Stomach (tissue), 4 donors: ENCODE measurements at regions not wholly inside any gene's neighbourhood (a gene's known extent, or its start where the extent isn't known, plus 50 kb on each side); places are given as distances from the start of the nearest gene placed in this dataset.

Experiments used
- EP300 ChIP-seq: sonication (generic); formaldehyde crosslinking; IDR thresholded peaks from one replicate; pipeline ENCODE4 v1.6.1; 2017; ENCODE audit warnings: antibody characterized with exemption
- POLR2A ChIP-seq, 4 donors: fragments of 450-650 bp; IDR thresholded peaks; one replicate each; pipeline ENCODE4 v1.6.1; 2016; ENCODE audit warnings: antibody characterized with exemption in 4 of 4, control low read depth in 2 of 4, mild to moderate bottlenecking in 1 of 4, moderate library complexity in 1 of 4
- POLR2AphosphoS5 ChIP-seq, 3 donors: sonication (generic); formaldehyde crosslinking; IDR thresholded peaks; one replicate each; pipeline ENCODE4 v1.6.1; 2016; ENCODE audit warnings: antibody characterized with exemption in 3 of 3
- TF ChIP-seq, protein P1 (sequence below), 7 experiments: fragments of 450-650 bp in 4 of 7; fragments of 200-600 bp in 3 of 7; sonication (generic) in 3 of 7; IDR thresholded peaks; one replicate each; pipeline ENCODE4 v1.5.1; 2016 to 2019; ENCODE audit warnings: antibody characterized with exemption in 7 of 7, control low read depth in 2 of 7, mild to moderate bottlenecking in 1 of 7

DNA sequence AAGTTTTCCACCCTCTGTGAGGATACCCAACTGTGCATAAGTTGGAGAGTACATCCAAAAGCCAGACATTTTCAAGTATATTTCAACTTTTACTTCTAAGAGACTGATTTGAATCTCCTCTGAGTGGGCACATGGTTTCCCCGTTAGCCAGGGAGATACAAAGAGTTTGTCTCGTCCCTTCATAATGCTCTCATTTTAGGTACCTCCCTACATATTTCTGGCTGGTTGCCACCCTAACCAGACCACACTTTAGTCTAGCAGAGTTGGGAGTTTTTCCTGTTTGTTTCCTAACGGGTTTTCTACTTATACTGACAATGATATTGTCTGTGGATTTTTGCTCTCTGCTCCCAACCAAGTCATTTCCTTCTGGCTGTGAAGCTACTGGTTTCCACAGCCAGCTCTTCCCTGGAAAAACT, 180.3 kb downstream of the CCDC71L start:
- TF ChIP-seq, protein P1, sequence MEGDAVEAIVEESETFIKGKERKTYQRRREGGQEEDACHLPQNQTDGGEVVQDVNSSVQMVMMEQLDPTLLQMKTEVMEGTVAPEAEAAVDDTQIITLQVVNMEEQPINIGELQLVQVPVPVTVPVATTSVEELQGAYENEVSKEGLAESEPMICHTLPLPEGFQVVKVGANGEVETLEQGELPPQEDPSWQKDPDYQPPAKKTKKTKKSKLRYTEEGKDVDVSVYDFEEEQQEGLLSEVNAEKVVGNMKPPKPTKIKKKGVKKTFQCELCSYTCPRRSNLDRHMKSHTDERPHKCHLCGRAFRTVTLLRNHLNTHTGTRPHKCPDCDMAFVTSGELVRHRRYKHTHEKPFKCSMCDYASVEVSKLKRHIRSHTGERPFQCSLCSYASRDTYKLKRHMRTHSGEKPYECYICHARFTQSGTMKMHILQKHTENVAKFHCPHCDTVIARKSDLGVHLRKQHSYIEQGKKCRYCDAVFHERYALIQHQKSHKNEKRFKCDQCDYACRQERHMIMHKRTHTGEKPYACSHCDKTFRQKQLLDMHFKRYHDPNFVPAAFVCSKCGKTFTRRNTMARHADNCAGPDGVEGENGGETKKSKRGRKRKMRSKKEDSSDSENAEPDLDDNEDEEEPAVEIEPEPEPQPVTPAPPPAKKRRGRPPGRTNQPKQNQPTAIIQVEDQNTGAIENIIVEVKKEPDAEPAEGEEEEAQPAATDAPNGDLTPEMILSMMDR (IDR thresholded peaks at IDR 0.05) = no peak
- no peak for TF ChIP-seq POLR2A (IDR thresholded peaks at IDR 0.05)
- no peak for TF ChIP-seq POLR2AphosphoS5 (IDR thresholded peaks at IDR 0.05)
- no peak for TF ChIP-seq EP300
